ENCODE measurements at regions not wholly inside any gene's neighbourhood (a gene's known extent, or its start where the extent isn't known, plus 50 kb on each side); places are given as distances from the start of the nearest gene placed in this dataset.

DNA sequence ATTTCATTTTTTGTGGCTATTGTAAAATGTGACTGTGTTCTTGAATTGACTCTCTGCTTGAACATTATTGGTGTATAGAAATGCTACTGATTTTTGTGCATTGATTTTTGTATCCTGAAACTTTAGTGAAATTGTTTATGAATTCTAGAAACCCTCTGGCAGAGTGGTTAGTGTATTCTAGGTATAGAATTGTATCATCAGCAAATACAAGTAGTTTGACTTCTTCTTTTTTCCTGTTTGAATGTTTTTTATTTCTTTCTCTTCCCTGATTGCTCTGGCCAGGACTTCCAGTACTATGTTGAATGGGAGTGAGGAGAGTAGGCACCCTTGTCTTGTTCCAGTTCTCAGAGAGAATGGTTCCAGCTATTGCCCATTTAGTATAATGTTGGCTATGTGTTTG is 88.8 kb upstream of the HMHB1 start:
- no peak overlapping the region for H3K4me3 ChIP-seq
- TF ChIP-seq, protein P1, sequence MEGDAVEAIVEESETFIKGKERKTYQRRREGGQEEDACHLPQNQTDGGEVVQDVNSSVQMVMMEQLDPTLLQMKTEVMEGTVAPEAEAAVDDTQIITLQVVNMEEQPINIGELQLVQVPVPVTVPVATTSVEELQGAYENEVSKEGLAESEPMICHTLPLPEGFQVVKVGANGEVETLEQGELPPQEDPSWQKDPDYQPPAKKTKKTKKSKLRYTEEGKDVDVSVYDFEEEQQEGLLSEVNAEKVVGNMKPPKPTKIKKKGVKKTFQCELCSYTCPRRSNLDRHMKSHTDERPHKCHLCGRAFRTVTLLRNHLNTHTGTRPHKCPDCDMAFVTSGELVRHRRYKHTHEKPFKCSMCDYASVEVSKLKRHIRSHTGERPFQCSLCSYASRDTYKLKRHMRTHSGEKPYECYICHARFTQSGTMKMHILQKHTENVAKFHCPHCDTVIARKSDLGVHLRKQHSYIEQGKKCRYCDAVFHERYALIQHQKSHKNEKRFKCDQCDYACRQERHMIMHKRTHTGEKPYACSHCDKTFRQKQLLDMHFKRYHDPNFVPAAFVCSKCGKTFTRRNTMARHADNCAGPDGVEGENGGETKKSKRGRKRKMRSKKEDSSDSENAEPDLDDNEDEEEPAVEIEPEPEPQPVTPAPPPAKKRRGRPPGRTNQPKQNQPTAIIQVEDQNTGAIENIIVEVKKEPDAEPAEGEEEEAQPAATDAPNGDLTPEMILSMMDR (IDR thresholded peaks at IDR 0.05), result no peak
- no peak for TF ChIP-seq POLR2A (IDR thresholded peaks at IDR 0.05)
- no peaks in the 10 kb centered on the region for H3K36me3 ChIP-seq (ENCODE audit: low read depth, missing control alignments)
- H3K27me3 ChIP-seq, result no peaks in the 10 kb centered on the region
- no peak for DNase-seq
- no peaks in the 10 kb centered on the region for H3K9me3 ChIP-seq
- H3K27ac ChIP-seq, result no peak overlapping the region
- H3K4me1 ChIP-seq, result no peaks in the 10 kb centered on the region
- intact Hi-C loops (cut with DNase I; ENCODE audit: low total_unique reads), result no loop called here

DNA sequence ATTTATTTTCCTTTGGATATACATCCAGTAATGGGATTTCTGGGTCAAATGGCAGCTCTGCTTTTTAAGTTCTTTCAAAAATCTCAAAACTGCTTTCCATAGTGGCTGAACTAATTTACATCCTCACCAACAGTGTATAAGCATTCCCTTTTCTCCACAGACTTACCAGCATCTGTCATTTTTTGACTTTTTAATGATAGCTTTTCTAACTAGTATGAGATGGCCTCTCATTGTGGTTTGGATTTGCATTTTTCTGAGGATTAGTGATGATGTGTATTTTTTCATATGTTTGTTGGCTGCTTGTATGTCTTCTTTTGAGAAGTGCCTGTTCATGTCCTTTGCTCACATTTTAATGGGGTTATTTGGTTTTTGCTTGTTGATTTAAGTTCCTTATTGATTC is 90.0 kb upstream of the HMHB1 start:
- TF ChIP-seq, protein P1 (IDR thresholded peaks at IDR 0.05), result no peak
- no peak for TF ChIP-seq POLR2A (IDR thresholded peaks at IDR 0.05)
- H3K4me3 ChIP-seq, result no peak overlapping the region
- no peak for DNase-seq
- intact Hi-C loops (cut with DNase I; ENCODE audit: low total_unique reads), result no loop called here
- H3K27ac ChIP-seq, result no peak overlapping the region
- no peaks in the 10 kb centered on the region for H3K9me3 ChIP-seq
- H3K36me3 ChIP-seq (ENCODE audit: low read depth, missing control alignments), result no peaks in the 10 kb centered on the region
- H3K27me3 ChIP-seq, result no peaks in the 10 kb centered on the region
- H3K4me1 ChIP-seq, result no peaks in the 10 kb centered on the region

DNA sequence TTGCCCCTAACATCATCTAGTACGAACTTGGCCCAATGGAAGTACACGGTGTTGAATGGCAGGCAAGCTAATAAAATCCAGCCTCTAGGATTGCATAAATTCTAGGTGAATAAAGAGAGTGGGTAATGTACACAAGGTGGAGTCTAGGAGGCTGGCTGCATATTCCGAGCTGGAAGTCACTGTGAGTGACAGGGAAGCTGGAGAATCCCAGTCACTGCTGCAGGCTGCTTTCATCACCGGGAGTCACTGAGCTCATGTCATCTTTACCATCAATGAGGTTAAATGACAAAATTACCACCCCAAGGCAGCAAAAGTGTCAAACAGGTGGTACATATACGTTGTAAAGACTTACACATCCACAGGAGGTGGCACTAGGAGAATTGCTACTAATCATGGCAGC is 91.3 kb upstream of the HMHB1 start:
- no peak for TF ChIP-seq POLR2A (IDR thresholded peaks at IDR 0.05)
- TF ChIP-seq, protein P1 (IDR thresholded peaks at IDR 0.05), result no peak
- intact Hi-C loops (cut with DNase I; ENCODE audit: low total_unique reads), result no loop called here
- WGBS, 2 donors, result 68 to 90% methylated on average over 5 of the region's 5 CpGs

DNA sequence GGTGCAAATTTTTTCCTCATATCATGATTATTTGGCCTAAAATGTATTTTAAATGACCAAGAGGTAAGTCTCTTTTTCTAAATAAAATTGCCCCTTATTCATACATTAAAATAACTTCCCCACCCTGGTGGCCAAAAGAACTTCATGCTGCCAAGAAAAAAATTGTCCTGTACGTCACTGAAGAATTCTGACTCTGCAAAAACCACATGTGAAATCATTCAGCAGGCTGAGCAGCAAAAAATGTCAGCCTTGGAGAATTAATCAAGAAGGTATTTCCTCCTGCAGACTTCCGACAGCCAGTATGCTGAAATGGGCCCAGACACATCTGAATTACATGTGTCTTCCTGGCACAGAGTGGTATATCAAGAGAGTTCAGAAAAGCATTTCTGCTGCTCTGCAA is 94.6 kb upstream of the HMHB1 start:
- DNase-seq, result no peak
- WGBS, 2 donors, result 56 to 59% methylated on average over 2 of the region's 2 CpGs
- Histone ChIP-seq H3K36me3 (ENCODE audit: low read depth, missing control alignments) (no peaks in the 10 kb centered on the region), H3K27me3 (no peaks in the 10 kb centered on the region), H3K27ac (no peak overlapping the region), H3K4me3 (no peak overlapping the region), H3K4me1 (no peaks in the 10 kb centered on the region), H3K9me3 (no peaks in the 10 kb centered on the region)
- TF ChIP-seq POLR2A (IDR thresholded peaks at IDR 0.05), result no peak
- TF ChIP-seq, protein P1 (IDR thresholded peaks at IDR 0.05), result no peak
- intact Hi-C loops (cut with DNase I; ENCODE audit: low total_unique reads), result no loop called here

More for the DNA sequence above, 91.3 kb upstream of the HMHB1 start:
- Histone ChIP-seq H3K36me3 (ENCODE audit: low read depth, missing control alignments) (no peaks in the 10 kb centered on the region), H3K27ac (no peak overlapping the region), H3K27me3 (no peaks in the 10 kb centered on the region), H3K4me1 (no peaks in the 10 kb centered on the region), H3K4me3 (no peak overlapping the region), H3K9me3 (no peaks in the 10 kb centered on the region)
- no peak for DNase-seq

DNA sequence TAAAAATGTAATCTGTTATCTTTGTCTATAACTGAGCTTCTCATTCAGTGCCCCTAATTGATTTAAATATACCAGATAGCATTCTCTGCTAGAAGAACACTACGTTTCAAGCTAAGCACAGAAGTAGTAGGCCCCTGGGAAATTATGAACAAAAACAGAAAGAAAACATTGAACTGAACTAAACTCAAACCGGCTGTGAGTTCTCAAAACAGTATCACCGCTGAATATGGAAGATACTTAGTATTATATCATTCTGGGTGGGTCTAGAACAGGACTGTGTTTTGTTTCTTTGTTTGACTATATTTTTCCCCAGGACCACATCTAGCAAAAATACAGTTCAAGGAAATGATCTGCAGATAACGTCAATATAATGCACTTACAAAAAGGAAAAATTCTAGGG is 95.1 kb upstream of the HMHB1 start:
- WGBS, 2 donors, result 35 to 53% methylated on average over 4 of the region's 4 CpGs
- intact Hi-C loops (cut with DNase I; ENCODE audit: low total_unique reads), result no loop called here
- no peak for TF ChIP-seq POLR2A (IDR thresholded peaks at IDR 0.05)
- TF ChIP-seq, protein P1 (IDR thresholded peaks at IDR 0.05), result no peak

More for the DNA sequence above, 95.1 kb upstream of the HMHB1 start:
- H3K27ac ChIP-seq, result no peak overlapping the region
- no peak overlapping the region for H3K4me3 ChIP-seq
- H3K9me3 ChIP-seq, result no peaks in the 10 kb centered on the region
- H3K36me3 ChIP-seq (ENCODE audit: low read depth, missing control alignments), result no peaks in the 10 kb centered on the region
- H3K4me1 ChIP-seq, result no peaks in the 10 kb centered on the region
- DNase-seq, result no peak
- no peaks in the 10 kb centered on the region for H3K27me3 ChIP-seq
